HG03039 (cell line): ENCODE measurements at regions not wholly inside any gene's neighbourhood (a gene's known extent, or its start where the extent isn't known, plus 50 kb on each side); places are given as distances from the start of the nearest gene placed in this dataset.
"Not testable (repeated sequence)": the region's sequence is repeated elsewhere in the genome, so short reads cannot be mapped to it uniquely, and the experiment has no call there.

Experiments used
- ATAC-seq: cut with Tn5 transposase; IDR thresholded peaks from one replicate; pipeline ENCODE4 v1.9.1; 2021; ENCODE audit warnings: mild to moderate bottlenecking, moderate library complexity; ENCODE audit not compliant: unreplicated experiment

GRCh38 chr18:70931942-70932814 is 643.3 kb downstream of the SOCS6 start:
- no peak for ATAC-seq

DNA sequence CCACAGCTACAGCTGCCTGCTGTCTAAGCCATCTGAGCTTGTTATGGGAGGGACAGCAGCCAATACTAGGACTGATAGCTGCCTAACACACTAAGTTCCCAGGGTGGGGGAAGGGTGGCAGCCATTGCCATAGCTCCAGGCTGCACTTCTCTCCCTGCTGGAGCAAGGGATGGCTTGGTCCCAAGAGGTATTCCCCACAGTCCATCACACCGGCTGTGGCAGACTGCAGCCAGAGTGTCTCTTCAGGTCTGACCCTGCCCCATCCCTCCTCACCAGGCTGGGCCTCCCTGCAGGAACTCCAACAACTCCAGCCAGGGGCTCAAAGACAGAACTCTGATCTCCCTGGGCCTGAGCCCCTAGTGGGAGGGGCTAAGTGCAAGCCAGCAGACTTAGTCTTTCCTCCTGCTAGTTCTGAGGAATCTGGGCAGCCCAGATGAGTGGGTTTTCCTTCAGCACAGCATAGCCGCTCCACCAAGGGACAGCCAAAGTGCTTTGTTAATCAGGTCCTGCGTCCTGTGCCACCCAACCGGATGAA is 632.1 kb downstream of the SOCS6 start:
- ATAC-seq, result no peak

DNA sequence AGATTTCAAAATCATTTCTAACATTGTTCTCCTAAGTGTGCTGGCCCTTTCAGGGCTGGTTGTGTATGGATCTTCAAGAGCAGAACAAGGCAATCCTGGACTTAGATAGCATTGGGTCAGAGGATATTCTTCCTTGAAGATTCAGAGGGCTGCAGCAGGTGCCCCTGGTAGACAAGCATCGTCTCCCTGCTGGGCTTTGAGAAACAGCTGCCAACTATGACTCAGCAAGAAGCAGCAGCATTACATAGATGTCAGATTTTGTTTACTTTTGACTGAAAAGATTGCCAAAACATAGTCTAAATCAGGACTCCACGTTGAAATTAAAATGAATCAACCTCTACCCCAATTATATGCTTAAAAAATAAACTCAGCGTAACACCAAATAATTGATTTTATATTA is 618.8 kb downstream of the SOCS6 start:
- ATAC-seq, result no peak

DNA sequence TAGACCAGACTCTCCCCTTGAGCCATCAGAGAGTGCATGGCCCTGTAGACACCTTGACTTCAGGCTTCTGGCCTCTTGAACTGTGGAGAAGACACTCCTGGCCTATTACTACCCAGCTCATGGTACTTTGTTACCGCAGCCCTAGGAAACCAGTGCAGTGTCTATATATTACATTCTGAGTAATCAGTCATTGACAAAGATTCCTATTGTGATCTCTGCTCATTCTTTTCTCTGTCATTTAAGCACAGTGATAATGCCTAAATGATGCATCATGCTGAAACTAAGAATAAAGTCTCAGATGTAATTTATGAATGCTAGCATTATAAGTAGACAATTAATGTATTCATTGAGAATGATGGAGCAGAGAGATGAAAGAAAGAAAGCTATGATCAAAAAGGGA is 603.5 kb downstream of the SOCS6 start:
- no peak for ATAC-seq

DNA sequence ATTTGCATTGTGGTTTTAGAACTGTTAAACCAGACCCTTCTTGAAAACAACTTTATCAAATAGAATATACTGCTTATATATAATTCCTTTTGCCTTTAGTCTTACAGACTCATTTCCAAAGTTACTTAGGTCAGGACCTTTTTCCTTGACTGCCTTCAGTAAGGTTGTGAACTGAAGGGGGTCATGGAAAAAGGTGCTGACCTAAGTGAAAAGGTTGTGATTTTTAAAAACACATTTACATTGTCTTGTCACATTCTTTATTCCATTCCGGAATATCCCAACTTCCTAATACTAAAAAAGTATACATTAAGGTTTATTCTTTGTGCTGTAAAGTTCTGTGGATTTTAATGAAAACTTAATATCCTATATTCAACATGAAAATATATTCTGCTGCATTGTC is 581.4 kb downstream of the SOCS6 start:
- ATAC-seq, result no peak

- no peak for ATAC-seq
Measured at GRCh38 chr18:70848329-70848728, 559.5 kb downstream of the SOCS6 start.

GRCh38 chr18:70840649-70841048 is 551.8 kb downstream of the SOCS6 start:
- ATAC-seq, result no peak

DNA sequence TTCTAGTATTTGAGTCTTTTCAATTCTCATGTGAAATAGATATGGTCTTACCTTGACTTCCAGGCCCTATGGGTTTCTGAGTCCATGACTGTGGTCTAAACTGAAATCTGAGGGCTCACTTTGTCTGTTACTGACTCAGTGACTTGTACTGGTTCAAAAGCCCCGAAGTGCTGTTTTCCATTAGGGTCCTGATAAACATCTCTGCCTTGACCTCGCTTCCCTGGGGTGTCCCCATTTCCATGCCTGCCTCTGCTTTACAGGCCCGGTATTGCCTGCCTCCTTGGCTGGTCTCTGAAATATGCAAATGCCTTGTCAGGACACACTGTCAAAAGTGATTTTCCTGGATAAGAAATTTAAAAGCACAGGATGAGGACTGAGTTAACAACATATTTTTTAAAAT is 538.8 kb downstream of the SOCS6 start:
- ATAC-seq, result no peak

GRCh38 chr18:70826571-70826970 is 537.7 kb downstream of the SOCS6 start:
- ATAC-seq, result no peak

- ATAC-seq, result no peak
Measured at GRCh38 chr18:70822691-70823090, 533.8 kb downstream of the SOCS6 start.

- ATAC-seq, result no peak
Measured at GRCh38 chr18:70822117-70822516, 533.3 kb downstream of the SOCS6 start.

- no peak for ATAC-seq
Measured at GRCh38 chr18:70808481-70809056, 519.7 kb downstream of the SOCS6 start.

DNA sequence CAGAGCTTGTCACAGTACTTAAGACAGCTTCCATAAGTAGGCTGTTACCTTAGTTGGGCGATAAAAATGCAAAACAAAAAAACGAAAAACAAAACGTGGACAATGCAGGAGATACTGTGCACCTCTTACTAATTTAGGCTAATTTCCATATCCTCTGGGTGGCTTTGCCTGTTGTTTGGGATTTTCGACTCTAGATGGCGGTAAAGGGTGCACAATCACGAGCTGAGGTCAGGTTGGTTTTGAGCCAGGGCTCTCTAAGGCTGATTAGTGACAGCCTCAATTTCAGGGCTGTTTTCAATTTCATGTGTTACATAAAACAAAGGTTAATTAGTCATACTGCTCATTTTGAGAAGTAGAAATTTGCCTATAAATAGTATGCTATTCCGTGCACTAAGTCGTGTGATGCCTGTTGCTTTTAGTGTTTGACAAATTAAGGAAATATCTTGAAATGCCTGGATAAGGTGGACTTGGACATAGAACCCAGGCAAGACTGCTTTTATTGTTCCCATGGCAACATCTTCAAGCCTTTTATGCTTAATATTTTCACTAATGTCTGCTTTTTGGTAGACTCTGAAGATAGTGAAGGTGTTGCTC is 493.1 kb downstream of the SOCS6 start:
- ATAC-seq, result peak; percentile 96

- ATAC-seq, result not testable (repeated sequence)
Measured at GRCh38 chr18:70766254-70766653, 477.4 kb downstream of the SOCS6 start.

GRCh38 chr18:70762812-70763211 is 474.0 kb downstream of the SOCS6 start:
- no peak for ATAC-seq

GRCh38 chr18:70758780-70759179 is 469.9 kb downstream of the SOCS6 start:
- no peak for ATAC-seq

DNA sequence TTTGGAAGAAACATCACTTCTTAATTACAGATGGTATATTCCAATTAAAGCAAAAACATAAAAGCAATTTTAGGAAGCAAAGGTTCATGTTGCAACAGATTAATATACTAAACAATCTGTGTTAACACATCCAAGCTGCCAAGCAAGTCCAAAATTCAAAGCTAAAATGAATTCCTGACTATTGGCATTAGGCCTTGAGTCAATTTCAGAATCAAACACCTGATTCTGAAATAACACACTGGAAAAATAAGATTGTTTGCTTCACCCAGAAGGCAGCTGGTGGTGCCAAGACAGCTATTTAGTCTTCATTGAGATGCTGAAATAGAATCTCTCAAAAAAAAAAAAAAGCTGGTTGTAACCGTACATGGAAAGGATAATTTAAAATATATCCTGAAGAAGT is 465.6 kb downstream of the SOCS6 start:
- no peak for ATAC-seq

DNA sequence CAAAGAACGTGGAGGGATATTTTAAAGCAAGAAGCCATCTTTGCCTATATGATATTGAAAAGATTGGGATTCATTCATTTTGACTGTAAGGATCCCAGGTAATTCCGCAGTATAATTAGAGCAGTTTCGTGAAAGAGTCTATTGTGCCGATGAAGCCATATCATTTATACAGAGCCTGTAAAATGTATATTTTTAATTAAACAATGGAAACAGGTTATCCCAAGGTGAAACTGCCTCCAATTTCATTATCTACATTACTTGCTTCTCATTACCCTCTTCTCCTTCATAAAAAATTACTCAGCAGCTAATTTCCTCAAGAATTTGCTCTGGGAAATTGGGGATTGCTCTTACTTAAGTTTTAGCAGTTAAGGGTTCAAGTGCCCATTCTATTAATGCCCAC is 444.1 kb downstream of the SOCS6 start:
- no peak for ATAC-seq

DNA sequence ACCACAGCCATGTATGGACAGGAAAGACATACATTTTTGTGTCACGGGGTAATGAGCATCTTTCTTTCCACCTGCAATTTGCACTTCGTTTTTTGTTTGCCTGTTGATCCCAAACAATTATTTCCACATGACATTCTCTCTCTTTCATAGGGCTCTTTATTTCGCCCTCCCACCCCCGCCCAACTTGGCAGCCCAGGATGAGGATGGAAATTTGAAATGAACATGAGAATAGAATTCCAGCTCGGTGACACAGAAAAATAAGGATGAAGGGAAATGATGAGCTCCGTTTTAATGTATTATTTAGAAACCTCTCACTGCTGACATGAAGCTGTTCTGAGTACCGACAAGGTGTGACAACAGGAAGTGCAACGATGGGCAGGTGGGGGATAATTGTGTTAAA is 443.3 kb downstream of the SOCS6 start:
- no peak for ATAC-seq

- ATAC-seq, result no peak
Measured at GRCh38 chr18:70720607-70721006, 431.8 kb downstream of the SOCS6 start.

DNA sequence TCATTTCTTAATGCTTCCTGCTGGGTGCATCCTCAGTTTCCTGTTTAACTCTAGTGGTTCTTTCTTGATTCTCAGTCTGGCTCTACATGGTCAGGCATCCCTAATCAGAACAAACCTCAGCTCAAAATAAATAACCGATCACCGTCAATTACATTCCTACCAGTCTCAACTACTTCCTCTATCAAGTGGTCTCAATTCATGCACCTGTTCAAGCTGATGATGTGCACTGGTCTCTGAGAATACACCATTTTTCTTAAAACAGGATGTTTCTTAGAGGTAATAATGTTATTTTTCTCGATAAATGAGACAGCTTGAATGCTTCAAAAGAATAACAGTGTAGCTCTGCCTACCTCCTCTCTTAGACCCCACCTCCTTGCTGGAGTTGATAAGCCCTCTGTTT is 420.9 kb downstream of the SOCS6 start:
- no peak for ATAC-seq

- ATAC-seq, result no peak
Measured at GRCh38 chr18:70709144-70709543, 420.3 kb downstream of the SOCS6 start.
